Activated CD8-positive, alpha-beta T cell treated with anti-CD3 and anti-CD28 coated beads for 36 hours (primary cell): ENCODE measurements at regions not wholly inside any gene's neighbourhood (a gene's known extent, or its start where the extent isn't known, plus 50 kb on each side); places are given as distances from the start of the nearest gene placed in this dataset.

Source experiments
- ATAC-seq: fragments of 200-7000 bp; cut with Tn5 transposase; one replicate; pipeline ENCODE4 v1.10.0; 2021; ENCODE audit warnings: mild to moderate bottlenecking, moderate library complexity
- CTCF ChIA-PET: fragments of 350-600 bp; sonication (Branson Sonifier 250); formaldehyde crosslinking; loops from one replicate; lab custom pipeline; 2021; ENCODE audit warnings: antibody characterized with exemption; lab: Charles Lee
- POLR2A ChIA-PET: fragments of 350-600 bp; sonication (Branson Sonifier 250); formaldehyde crosslinking; loops from one replicate; lab custom pipeline; 2021; ENCODE audit warnings: antibody characterized with exemption; lab: Charles Lee
- DNase-seq: peaks from one replicate; pipeline ENCODE4 v3.0.0-alpha.2; 2020
- H3K27ac Mint-ChIP-seq: one replicate; pipeline ENCODE4 v1.8.0; 2021; ENCODE audit warnings: mild to moderate bottlenecking, mixed read lengths
- H3K27me3 Mint-ChIP-seq: one replicate; pipeline ENCODE4 v1.8.0; 2021; ENCODE audit warnings: mixed read lengths
- H3K36me3 Mint-ChIP-seq: one replicate; pipeline ENCODE4 v1.8.0; 2021; ENCODE audit warnings: low read depth, mixed read lengths
- H3K4me1 Mint-ChIP-seq: one replicate; pipeline ENCODE4 v1.8.0; 2021; ENCODE audit warnings: low read depth, mixed read lengths
- H3K4me3 Mint-ChIP-seq: one replicate; pipeline ENCODE4 v1.8.0; 2021; ENCODE audit warnings: mild to moderate bottlenecking, moderate library complexity, mixed read lengths
- H3K9me3 Mint-ChIP-seq: one replicate; pipeline ENCODE4 v1.8.0; 2021; ENCODE audit warnings: mixed read lengths
- CTCF ChIP-seq: fragments of 200-600 bp; IDR thresholded peaks from one replicate; pipeline ENCODE4 v1.8.0; 2022; ENCODE audit warnings: antibody characterized with exemption, mild to moderate bottlenecking
- intact Hi-C: fragments of 100-400 bp; cut with micrococcal nuclease; formaldehyde crosslinking; loops from one replicate; pipeline ENCODE4 v1.10.0; 2022

GRCh38 chr4:181959121-181959520 lies 284.1 kb upstream of the TENM3 start:
- intact Hi-C loops, result no loop called here
- no peak for ATAC-seq
- no peak for DNase-seq
- ChIA-PET CTCF (no interaction called here), POLR2A (no interaction called here)
- no peak for TF ChIP-seq CTCF
- H3K4me1 Mint-ChIP-seq, result no peaks in the 10 kb centered on the region
- H3K27ac Mint-ChIP-seq, result no peak overlapping the region
- H3K9me3 Mint-ChIP-seq, result no peaks in the 10 kb centered on the region
- H3K4me3 Mint-ChIP-seq, result no peak overlapping the region
- no peaks in the 10 kb centered on the region for H3K27me3 Mint-ChIP-seq
- no peaks in the 10 kb centered on the region for H3K36me3 Mint-ChIP-seq

GRCh38 chr4:181960384-181960783 lies 282.8 kb upstream of the TENM3 start:
- ChIA-PET POLR2A (interaction anchor here (0.6 kb wide), 1 partner anchor 35 kb away, joined by 3 read pairs; no protein-coding TSS in a partner anchor), CTCF (no interaction called here)
- TF ChIP-seq CTCF, result no peak
- Mint-ChIP-seq H3K9me3 (no peaks in the 10 kb centered on the region), H3K36me3 (no peaks in the 10 kb centered on the region), H3K4me1 (no peaks in the 10 kb centered on the region), H3K27ac (no peak overlapping the region), H3K4me3 (no peak overlapping the region), H3K27me3 (no peaks in the 10 kb centered on the region)
- ATAC-seq, result no peak
- intact Hi-C loops, result no loop called here
- no peak for DNase-seq

GRCh38 chr4:181962321-181962720 lies 280.9 kb upstream of the TENM3 start:
- DNase-seq (no peak), ATAC-seq (no peak)
- intact Hi-C loops, result no loop called here
- Mint-ChIP-seq H3K27me3 (no peaks in the 10 kb centered on the region), H3K9me3 (no peaks in the 10 kb centered on the region), H3K4me1 (no peaks in the 10 kb centered on the region), H3K27ac (no peak overlapping the region), H3K4me3 (no peak overlapping the region), H3K36me3 (no peaks in the 10 kb centered on the region)
- CTCF ChIA-PET, result no interaction called here
- TF ChIP-seq CTCF, result no peak
- POLR2A ChIA-PET, result no interaction called here

- ChIA-PET CTCF (no interaction called here), POLR2A (no interaction called here)
- Mint-ChIP-seq H3K9me3 (no peaks in the 10 kb centered on the region), H3K27ac (no peak overlapping the region), H3K36me3 (no peaks in the 10 kb centered on the region), H3K4me3 (no peak overlapping the region), H3K4me1 (no peaks in the 10 kb centered on the region), H3K27me3 (no peaks in the 10 kb centered on the region)
- DNase-seq (no peak), ATAC-seq (no peak)
- TF ChIP-seq CTCF, result no peak
- intact Hi-C loops, result no loop called here
These were observed 278.5 kb upstream of the TENM3 start for GRCh38 chr4:181964731-181965130.

GRCh38 chr4:181966104-181966551 lies 277.1 kb upstream of the TENM3 start:
- Mint-ChIP-seq H3K27ac (no peak overlapping the region), H3K4me1 (no peaks in the 10 kb centered on the region), H3K36me3 (no peaks in the 10 kb centered on the region), H3K9me3 (no peaks in the 10 kb centered on the region), H3K27me3 (no peaks in the 10 kb centered on the region), H3K4me3 (no peak overlapping the region)
- TF ChIP-seq CTCF, result no peak
- intact Hi-C loops, result no loop called here
- DNase-seq, result no peak
- no peak for ATAC-seq
- ChIA-PET POLR2A (no interaction called here), CTCF (no interaction called here)
